ENCODE measurements at regions not wholly inside any gene's neighbourhood (a gene's known extent, or its start where the extent isn't known, plus 50 kb on each side); places are given as distances from the start of the nearest gene placed in this dataset.
"Not testable (repeated sequence)": the region's sequence is repeated elsewhere in the genome, so short reads cannot be mapped to it uniquely, and the experiment has no call there.

DNA sequence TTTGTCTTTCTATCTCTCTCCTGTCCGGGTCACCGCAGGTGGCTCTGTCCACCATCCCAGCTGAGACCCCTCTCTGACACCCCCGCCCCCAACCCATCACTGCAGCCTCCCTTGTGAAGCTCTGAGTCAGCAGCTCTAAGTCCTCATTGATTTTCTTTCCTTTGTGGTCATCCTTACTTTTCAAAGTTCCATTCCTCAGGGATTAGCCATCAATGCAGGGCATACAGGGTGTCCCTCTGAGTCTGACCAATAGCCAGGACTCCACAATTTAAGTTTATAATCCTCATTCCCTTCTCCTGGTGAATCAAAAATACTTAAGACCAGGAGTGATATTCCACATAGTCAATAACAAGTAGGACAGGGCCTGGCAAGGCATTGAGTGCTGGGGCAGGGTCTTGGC is 333.3 kb upstream of the CNR1 start:
- no peak for DNase-seq

DNA sequence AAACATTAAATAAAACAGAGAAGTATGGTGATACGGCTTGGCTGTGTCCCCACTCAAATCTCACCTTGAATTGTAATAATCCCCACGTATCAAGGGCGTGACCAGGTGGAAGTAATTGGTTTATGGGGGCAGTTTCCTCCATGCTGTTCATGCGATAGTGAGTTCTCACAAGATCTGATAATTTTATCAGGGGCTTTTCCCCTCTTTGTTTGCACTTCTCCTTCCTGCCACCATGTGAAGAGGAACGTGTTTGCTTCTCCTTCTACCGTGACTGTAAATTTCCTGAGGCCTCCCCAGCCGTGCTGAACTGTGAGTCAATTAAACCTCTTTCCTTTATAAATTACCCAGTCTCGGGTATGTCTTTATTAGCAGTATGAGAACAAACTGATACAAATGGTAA is 331.3 kb upstream of the CNR1 start:
- not testable (repeated sequence) for DNase-seq

DNA sequence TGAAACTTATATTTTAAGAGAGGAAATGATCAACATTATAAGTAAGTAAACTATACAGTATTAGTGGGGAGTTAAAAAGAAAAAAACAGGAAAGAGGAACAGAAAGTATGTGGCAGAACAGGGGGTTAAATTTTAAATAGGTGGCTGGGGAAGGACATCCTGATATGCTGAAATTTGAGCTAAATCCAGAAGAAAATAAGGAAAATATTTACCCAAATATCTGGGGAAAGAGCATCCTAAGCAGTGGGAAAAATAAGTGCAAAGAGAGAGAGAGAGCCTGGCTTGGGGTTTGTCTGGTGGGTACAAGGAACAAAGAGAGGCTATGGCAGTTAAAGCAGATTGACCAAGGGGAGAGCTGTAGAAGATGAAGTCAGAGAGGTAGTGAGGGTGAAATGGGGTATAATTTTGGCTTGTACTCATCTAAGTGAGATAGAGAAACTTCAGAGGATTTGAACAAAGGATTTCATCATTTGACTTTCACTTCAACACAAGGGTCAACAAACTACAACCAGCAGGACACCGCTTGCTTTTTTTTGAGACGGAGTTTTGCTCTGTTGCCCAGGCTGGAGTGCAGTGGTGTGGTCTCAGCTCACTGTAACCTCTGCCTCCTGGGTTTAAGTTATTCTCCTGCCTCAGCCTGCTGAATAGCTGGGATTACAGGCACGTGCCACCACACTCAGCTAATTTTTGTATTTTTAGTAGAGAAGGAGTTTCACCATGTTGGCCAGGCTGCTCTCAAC is 328.4 kb upstream of the CNR1 start:
- DNase-seq = no peak

DNA sequence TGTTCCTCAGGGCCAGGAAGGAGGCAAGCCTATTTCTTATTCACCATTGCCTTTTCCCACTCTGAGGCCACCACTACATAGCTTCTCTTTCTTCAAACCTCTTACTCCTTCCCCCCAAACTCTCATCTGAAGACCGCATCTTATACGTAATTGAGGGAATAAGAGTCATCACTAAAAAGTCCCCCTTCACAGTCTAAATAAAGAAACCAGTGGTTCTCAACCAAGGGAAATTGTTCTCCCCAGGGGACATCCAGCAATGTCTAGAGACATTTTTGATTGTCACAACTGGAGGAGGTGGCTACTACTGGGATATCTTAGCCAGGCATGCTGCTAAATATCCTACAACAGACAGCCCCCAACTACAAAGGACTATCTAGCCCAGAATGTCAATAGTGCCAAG is 327.6 kb upstream of the CNR1 start:
- no peak for DNase-seq

DNA sequence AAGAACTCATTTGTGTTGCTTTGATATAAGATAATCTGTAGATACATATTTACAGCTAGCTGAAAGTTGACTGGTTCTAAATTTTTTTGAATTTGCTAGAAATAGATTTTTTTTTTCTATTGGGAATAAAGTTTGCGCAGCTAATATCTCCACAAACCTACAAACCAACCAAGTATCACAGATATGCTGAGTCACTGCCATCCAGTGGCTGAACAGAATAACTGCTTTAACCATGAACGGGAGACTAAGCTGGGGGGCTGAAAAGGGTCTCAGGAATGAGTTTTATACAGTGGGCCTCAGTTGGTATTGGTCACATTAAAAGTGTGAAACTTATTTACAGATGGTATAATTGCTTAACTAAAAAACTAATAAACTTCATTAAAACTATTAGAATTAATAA is 326.7 kb upstream of the CNR1 start:
- DNase-seq = no peak

DNA sequence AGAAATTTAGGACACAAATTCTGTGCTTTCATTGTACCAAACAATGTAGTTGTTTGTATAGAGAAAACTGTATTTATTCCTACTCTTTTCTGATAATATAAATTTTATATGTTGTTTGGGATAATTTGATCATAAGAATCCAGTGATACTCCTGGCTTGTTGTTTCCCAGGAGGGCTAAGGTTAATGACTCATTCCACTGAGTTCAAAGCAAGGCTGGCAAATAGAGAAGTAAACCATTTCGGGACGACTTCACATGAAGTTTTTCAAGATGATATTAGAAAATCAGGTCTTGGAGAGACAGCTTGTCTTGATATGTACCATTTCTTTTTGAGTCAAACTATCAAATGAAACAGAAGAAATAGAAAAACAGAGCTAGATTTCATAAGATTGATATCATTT is 326.1 kb upstream of the CNR1 start:
- no peak for DNase-seq

DNA sequence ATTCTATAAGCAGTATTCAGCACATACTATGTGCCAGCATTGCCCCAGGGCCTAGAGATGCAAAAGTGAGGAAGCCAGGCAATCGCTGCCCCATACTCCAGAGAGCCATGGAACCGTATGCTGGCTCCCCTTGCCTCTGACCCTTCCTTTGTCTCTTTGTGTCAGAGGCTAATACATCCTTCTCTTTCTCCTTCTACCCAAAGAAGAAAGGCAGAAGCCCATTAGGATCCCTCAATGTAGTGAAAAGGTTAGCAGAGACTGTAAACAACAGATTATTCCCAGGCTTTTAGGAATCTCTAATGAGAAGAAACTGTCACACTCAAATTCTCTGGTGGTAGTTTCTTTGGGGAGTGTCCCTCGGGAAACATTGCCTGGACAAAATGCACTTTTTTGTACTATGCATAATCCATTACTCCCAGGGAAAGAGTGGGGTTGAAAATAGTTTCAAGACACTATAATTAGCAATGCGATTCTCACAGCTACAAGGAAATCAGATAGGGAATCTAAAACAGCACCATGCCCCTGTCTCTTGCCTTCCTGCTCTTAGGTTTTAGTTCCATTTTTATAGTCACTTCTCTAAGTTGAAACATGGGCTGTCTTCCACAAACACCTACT is 325.2 kb upstream of the CNR1 start:
- no peak for DNase-seq

DNA sequence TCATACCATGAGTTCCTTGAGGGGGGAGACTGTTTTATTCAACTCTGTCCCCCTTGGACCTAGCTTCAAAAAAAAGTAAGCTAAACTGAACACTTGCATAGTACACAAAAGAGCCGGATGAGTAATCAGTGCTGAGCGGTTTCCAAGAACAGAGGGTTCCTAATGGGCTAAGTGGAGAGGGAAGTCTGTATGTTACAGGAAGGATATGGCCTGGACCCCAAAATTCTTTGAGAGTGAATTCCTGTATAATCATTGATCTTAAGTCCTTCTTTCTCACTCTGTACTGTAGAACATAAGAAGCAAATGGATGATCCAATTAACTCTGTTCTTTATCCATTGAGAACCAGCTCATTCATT is 324.7 kb upstream of the CNR1 start:
- no peak for DNase-seq

DNA sequence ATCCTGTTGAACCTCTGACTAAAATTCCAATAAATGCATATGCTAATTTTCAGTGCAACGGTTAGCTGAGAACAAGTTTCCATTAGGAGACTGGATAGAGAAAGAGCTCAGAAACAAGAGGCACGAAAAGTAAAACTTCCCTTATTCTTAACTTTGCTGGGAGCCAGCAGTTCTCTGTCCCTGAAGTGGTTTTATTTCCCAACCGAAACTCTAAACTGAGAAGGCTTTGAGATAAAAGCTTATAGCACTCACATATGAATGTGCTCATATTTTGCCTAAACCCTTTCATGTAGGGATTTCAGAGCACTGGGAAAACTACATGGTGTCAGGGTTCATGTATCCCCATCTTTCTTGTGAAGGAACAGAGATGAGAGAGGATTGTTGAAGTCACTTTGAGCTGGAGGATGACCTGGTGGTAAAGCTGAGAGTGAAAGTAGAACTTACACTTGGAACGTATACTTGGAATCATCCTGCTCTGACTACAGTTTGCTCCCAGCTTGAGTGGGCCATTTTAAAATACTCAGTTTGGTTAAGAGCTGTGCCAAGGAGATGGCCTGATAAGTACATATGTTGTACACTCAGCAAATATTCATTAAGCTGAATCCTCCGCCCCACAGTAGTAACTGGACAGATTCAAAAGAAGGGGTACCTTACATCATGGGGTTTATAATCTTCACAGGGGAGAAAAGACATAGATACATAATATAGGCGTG is 324.2 kb upstream of the CNR1 start:
- DNase-seq = no peak

DNA sequence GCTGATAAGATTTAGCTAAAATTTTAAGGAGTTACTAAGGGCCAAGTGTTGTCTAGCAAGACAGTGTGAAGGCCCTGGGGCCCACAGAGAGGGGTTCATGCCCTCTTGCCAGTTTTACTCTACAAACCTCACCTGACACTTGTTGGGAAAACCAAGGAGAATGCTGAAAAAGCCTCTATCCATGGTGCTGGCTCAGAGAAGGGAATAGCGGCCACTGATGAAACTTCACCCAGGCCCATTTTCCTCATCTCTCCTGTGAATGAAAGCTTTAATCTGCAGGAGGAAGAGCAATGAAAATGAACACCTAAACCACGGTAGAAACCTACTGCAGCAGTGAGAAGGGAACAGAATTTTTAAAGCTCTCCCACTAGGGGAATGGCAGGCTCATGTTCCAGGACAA is 317.3 kb upstream of the CNR1 start:
- no peak for DNase-seq

DNA sequence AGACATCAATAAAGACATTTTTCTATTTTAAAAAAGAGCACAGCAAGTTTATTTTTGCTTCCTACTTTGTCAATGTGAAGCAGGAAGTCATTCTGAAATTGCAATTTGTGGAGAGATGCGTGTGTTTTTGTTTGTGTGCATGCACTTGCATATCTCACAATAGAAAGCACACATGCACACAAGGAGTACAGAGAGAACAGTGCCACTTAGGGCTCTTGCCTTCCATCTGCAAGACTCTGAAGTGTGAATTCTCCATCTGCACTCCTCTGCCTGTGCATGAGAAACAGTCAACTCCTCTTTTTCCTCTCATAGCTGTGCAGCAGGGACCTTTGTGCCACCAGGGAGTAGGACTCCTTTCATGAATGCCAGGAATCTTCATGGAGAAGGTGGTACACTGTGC is 316.3 kb upstream of the CNR1 start:
- no peak for DNase-seq

DNA sequence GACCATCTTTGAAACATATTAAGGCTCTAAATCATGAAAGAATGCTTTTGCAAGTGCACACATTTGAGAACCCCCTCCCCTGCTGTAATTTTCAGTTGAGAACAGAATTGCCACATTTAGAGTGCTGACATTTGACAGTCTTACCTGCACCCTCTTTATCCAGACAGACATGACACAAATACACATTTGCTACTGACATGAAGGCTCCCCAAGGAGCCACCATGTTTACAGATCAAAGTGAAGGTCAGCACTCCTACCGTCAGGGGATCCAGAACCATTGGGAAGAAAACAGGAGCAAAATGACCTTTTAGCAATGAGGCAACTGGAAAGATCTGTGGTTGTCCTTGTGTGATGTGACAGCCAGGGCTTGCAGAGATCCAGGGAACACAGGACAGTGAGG is 315.4 kb upstream of the CNR1 start:
- DNase-seq = no peak

DNA sequence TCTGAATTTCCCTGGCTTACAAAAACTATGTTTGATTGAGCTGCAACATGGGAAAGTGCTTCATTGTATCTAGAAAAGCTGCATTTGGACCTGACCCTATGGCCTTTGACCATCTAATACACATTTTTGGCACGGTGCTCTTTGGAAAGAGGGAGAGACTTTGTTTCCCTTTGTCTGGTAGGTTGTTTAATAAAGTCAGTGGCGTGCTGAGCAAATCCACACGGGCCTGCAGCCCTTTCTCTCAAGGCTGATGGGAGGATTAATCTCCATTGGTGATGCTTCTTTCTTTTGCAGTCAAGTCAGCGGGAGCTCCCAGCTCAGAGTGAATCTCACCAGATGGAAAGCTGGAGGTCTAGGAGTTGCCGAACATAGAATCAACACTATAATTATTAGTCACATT is 314.7 kb upstream of the CNR1 start:
- DNase-seq = no peak

DNA sequence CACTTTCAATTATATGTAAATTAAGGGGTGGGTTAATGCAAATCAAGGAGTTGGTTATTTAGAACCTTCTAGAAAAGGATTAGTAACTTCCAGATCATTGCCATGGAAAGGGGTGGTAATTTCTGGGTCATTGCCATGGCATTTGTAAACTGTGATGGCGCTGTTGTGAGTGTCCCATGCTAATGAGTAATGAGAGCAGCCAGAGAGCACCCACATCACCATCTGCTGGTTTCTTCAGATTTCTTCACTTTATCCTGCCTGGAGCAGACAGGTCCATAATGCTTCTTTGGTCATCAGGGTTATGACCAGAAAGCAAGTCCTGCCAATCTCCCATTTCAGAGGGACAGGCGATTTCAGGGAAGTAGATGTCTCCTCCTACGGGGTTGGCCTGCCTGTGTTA is 311.3 kb upstream of the CNR1 start:
- DNase-seq = no peak

DNA sequence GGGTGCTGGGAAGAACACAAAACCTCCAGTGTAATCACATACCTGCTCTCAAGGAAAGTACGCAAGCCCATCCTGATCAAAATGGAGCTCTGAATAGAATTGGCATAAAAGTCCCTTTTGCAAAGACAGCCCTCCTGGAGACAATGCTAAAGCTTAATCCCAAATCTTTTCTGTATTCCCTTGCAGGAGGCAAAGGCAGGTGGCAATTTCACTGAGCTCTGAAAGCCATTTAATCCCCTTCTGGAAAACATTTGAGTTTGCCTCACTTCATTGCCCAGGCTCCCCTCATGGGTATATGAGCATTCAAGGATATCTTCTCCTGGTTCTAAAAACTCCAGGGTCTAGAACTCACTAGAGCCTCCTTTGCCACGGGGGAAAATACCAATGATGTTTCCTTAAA is 310.2 kb upstream of the CNR1 start:
- DNase-seq = no peak

DNA sequence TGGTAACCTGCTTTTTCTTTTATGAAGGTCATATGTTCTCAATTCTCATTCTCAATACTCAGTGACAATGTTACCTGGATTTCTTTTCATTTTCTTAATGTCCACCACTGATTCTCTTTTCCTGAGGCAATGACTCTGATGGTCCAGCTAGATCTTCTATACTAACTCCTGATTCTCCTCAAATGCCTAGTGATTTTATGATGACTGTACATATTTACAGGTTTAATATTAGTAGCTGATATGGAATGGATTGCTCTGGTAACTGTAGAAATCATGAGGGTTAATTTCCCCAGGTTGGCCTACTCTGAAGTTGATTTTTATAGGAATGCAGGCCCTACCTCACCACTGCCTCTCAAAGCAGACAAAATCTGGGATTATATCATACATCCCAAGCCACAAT is 308.6 kb upstream of the CNR1 start:
- DNase-seq = no peak

DNA sequence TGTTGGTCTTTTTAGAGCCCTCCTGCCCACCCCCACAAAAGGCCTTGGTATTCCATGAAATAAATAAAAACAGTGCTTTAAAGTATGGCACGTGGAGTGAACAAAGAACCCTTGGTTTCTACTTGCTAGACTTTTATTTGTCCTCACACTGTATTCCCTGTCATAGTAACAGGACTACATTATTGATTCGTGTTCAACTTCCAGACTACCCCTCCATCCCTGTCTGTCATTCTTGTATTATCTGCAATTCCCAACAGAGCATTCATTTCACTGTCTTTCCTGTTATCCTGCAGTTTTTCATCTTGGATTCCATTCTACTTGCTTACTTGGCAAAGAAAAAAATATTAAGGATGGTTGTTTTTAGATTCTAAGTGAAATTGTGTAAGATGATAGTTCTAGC is 307.4 kb upstream of the CNR1 start:
- no peak for DNase-seq

DNA sequence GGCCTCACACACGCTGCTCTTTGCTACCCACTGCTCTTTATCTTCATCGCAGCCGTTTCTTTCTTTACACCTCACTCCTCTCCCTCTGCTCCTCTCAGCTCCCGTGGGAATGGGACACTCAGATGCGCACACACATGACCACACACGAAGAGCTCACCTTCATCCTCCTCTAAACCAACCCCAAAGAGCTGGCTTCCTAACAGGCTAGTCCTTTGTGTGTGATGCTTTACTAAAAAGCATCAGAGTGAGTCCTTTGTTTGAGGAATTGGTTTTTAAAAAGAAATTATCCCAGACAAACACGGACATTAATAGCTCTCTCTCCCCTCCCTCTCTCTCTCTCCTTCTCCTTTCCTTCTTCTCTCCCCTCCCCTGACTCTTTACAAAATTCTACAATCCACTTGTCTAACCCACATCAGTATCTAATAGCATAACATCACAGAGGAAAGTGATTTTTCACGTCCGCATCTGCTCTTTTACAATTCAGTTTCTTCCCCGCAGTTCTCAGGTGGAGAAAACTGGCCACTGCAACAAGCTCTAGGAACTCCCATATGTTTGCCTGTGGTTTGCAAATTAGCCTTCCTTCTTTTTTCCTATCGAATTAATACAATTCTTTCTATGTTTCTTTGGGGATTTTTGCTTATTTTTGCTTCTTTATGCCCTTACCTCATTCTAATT is 306.8 kb upstream of the CNR1 start:
- no peak for DNase-seq

DNA sequence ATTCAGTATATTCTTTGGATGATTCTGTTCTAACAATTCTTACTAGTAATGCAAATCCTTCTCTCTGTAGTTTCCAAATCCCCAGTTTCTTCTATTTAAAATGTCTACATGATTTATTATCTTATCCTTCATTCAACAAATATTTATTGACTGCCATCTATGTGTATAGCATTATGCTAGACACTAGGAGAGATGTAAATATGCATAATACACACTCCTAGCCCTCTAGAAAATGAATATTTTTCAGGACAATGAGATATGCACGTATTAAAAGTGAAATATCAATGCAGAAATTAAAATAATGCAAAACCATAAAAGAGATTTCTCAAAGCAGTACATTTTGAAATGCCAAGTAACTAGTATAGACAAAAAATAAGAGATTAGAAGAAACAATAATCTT is 293.5 kb upstream of the CNR1 start:
- DNase-seq = no peak

DNA sequence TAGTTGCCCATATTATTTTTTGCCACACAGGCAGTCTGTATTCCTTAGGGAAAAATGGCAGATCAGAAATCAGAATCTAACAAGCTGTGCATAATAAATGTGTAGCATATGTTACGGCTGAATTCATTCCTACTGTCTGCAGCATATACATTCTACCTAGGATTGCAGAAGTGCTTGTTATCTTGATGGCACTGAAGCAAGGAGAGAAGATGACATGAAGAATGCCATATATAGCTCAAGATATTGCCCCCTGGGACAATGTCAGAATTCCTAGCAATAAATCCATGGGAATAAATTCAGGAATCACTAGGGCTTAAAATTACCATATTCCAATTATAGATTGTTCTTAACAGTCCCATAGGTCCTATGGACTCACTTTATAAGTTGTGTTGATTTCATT is 293.0 kb upstream of the CNR1 start:
- DNase-seq = no peak

DNA sequence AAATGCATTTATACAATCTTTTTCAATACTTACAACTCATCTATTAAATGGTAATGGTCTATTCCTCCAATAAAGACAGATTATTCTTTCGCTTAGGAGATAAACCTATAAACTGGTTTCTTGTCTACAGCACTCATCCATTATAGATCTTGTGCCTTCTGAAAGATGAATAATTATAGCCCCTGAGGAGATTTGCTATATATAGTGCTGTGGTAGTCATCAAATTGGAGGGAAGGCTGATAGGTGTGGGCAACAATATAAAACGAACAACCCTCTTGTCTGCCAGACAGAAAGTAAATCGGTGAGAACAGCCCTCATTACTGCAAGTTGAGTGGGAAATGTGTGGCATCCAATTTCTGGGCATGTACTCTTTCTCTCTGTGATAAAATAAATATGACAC is 292.5 kb upstream of the CNR1 start:
- no peak for DNase-seq

DNA sequence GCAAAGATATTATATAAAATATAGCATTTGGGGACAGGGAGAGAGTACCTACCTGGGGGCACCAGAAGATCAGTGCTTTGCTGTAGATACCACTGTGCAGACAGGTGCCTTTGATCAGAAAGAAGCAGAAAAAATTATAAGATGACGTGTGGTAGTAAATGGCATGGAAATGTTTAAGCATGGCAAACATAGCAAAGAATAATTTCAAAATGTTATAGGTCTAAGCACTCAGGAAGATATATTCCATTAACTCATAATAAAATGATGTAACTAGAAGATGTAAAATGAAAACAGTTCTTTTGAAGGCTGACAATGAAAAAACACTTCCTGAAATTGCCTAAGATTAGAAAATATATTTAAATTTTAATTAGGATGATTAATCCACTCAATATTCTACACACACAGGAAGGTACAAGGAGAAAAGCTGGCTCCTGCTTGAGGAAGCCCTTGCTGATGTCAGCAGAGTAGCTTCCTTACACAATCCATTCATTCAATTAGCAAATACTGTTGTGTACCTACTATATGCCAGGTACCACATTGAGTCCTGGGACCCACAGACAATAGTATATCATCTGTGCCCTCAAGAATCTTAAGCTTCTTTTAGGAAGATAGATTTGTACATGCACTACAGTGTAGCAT is 290.2 kb upstream of the CNR1 start:
- DNase-seq = no peak

DNA sequence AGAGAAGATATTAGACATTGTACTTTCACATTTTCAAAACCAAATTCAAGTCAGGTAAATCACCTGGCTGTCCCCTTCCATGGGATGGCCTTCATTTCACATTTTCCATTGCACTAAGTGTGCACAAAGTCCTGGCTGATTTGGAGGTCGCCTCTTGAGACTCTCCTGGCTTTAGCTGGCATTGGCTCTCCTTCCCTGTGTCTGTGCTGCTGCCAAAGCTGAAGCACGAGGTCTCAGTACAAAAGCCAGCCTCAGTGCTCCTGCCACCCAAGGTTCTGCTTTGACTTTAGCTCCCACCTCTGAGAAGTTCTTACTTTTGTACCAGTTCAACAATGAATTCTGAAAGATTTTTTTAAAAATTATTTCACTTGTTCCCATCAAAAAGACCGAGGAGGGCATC is 289.2 kb upstream of the CNR1 start:
- DNase-seq = no peak

Measured in hindlimb muscle (tissue), 1 donor.